NCI-H524 treated with DMSO at 0.1 percent for 48 hours (cell line): ENCODE measurements at regions not wholly inside any gene's neighbourhood (a gene's known extent, or its start where the extent isn't known, plus 50 kb on each side); places are given as distances from the start of the nearest gene placed in this dataset.

Experiments used
- DNase-seq: peaks from one replicate; lab custom pipeline; 2025; lab: John Stamatoyannopoulos, UW

- DNase-seq = no peak
These were observed 61.5 kb upstream of the TPM1 start for GRCh38 chr15:62981071-62981470.

GRCh38 chr15:62983956-62984355, 58.6 kb upstream of the TPM1 start:
- no peak for DNase-seq

- DNase-seq = no peak
These were observed 56.8 kb upstream of the TPM1 start for GRCh38 chr15:62985768-62986167.

GRCh38 chr15:62986948-62987347, 55.6 kb upstream of the TPM1 start:
- no peak for DNase-seq

DNA sequence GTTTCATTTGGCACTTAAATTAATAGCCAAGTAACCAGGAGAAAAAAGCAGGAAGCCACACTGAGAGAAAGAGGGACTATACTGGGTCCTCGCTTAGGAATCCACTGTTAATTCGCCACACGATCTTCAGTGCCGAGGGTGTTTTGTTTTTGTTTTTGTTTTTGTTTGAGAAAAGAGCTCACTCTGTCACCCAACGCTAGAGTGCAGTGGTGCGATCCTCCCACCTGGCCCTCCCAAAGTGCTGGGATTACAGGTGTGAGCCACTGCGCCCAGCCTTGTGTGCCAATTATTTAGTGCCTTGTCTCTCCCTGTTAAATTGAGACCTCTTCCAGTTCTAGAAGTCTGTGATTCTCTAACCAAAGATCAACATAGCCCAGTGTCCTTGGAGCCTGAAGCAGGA, 53.8 kb upstream of the TPM1 start:
- no peak for DNase-seq

DNA sequence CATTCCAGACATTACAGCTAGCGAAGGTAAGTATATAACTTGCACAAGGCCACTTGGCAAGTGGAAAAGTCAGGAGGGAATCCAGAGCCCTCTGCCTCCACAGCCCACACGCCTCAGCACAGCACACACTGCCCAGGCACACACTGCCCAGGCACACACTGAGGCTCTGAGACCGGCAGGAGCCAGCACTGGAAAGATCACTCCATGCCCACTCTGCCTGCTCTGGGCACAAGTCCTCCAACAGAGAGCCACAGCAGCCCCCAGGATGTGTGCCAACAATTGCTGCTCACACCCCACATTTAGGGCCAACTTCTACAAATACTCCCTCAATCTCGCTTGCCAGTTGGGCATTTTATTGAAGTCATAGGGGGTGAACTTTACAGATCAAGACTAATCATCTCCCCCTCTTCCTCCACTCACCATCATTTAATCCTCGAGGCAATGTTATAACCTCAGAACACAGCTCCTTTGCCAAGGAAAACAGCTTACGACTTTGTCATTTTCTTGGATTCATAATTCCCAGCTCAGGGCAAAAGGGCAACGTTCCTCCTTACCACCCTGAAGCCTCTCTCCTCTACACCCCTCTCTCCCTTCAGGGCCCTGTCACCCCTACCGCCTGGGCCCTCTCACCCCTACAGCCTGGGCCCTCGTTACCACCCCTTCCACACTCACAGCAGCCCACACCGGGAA, 53.0 kb upstream of the TPM1 start:
- no peak for DNase-seq

- DNase-seq = no peak
These were observed 50.8 kb upstream of the TPM1 start for GRCh38 chr15:62991698-62992097.

DNA sequence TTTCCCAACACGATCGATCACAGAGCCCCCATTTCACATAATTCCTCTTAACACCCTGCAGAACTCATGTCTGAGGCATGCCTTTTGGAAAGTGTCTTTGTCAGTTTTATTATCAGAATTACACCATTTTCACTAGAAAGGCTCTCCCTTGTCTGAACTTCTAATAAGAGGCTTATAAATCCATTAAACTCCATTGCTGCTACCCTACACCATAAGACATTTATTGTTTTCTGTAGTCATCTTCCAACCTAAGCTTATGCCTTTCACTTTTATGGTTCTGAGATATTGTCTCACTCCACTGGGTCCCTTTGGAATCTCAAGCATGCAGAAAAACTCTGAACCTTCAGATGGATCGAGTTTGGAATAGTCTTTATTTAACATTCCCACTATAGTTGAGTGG, 50.2 kb upstream of the TPM1 start:
- no peak for DNase-seq
